OCI-LY1 (cell line): ENCODE measurements at regions not wholly inside any gene's neighbourhood (a gene's known extent, or its start where the extent isn't known, plus 50 kb on each side); places are given as distances from the start of the nearest gene placed in this dataset.

Source experiments
- H2AFZ ChIP-seq: fragments of 200-600 bp; sonication (generic), shearing (Covaris generic); 2 replicates; pipeline ENCODE4 v1.6.0; 2014; ENCODE audit warnings: antibody characterized with exemption, mild to moderate bottlenecking, low read length
- H3F3A ChIP-seq: fragments of 200-600 bp; sonication (generic), shearing (Covaris generic); 2 replicates; pipeline ENCODE4 v1.6.0; 2014; ENCODE audit warnings: mild to moderate bottlenecking, antibody characterized with exemption, low read length, moderate library complexity; ENCODE audit not compliant: insufficient read depth
- H3K27ac ChIP-seq: fragments of 200-600 bp; sonication (generic); 2 replicates; pipeline ENCODE4 v1.5.1; 2014; ENCODE audit warnings: low read length, mixed run types, mild to moderate bottlenecking, low read depth; ENCODE audit not compliant: poor library complexity, severe bottlenecking
- H3K27me3 ChIP-seq: fragments of 200-600 bp; sonication (generic); 2 replicates; pipeline ENCODE4 v1.6.0; 2014; ENCODE audit warnings: antibody characterized with exemption, mild to moderate bottlenecking, low read length, moderate library complexity; ENCODE audit not compliant: insufficient read depth
- H3K36me3 ChIP-seq: fragments of 200-600 bp; sonication (generic); 2 replicates; pipeline ENCODE4 v1.6.1; 2014; ENCODE audit warnings: mild to moderate bottlenecking, antibody characterized with exemption, low read length, moderate library complexity, mixed read lengths; ENCODE audit not compliant: insufficient read depth
- H3K4me1 ChIP-seq: fragments of 200-600 bp; sonication (generic); 2 replicates; pipeline ENCODE4 v1.5.1; 2014; ENCODE audit warnings: mild to moderate bottlenecking, low read length, moderate library complexity; ENCODE audit not compliant: insufficient read depth, severe bottlenecking
- H3K4me2 ChIP-seq: fragments of 200-600 bp; sonication (generic), shearing (Covaris generic); 2 replicates; pipeline ENCODE4 v1.6.1; 2014; ENCODE audit warnings: low read length
- H3K4me3 ChIP-seq: fragments of 200-600 bp; sonication (generic); 2 replicates; pipeline ENCODE4 v1.5.1; 2014; ENCODE audit warnings: low read length, low read depth, mild to moderate bottlenecking, mixed read lengths; ENCODE audit not compliant: poor library complexity, severe bottlenecking
- H3K79me2 ChIP-seq: fragments of 200-600 bp; shearing (Covaris generic); 2 replicates; pipeline ENCODE4 v1.6.1; 2016; ENCODE audit warnings: mixed run types, low read length, mixed read lengths; ENCODE audit not compliant: insufficient read depth
- H3K9ac ChIP-seq: fragments of 200-600 bp; sonication (generic), shearing (Covaris generic); 2 replicates; pipeline ENCODE4 v1.6.1; 2014; ENCODE audit warnings: mild to moderate bottlenecking, low read length, mixed read lengths
- H3K9me2 ChIP-seq: fragments of 200-600 bp; sonication (generic), shearing (Covaris generic); 2 replicates; pipeline ENCODE4 v1.6.1; 2014; ENCODE audit warnings: low read depth, mild to moderate bottlenecking, low read length, mixed read lengths
- H3K9me3 ChIP-seq: fragments of 200-600 bp; shearing (Covaris generic); 2 replicates; pipeline ENCODE4 v1.6.1; 2014; ENCODE audit warnings: low read length, mixed read lengths
- H4K20me1 ChIP-seq: fragments of 200-600 bp; sonication (generic), shearing (Covaris generic); 2 replicates; pipeline ENCODE4 v1.6.0; 2016; ENCODE audit warnings: mild to moderate bottlenecking, low read length; ENCODE audit not compliant: insufficient read depth
- EZH2 ChIP-seq: fragments of 200-600 bp; sonication (generic), shearing (Covaris generic); IDR thresholded peaks from 2 replicates; pipeline ENCODE4 v1.8.0; 2017; ENCODE audit warnings: borderline replicate concordance, mixed run types, mild to moderate bottlenecking, antibody characterized with exemption, low read length, moderate library complexity, mixed read lengths
- TF ChIP-seq, protein P1 (sequence below): fragments of 200-600 bp; sonication (generic), shearing (Covaris generic); IDR thresholded peaks from 2 replicates; pipeline ENCODE4 v1.5.1; 2017; ENCODE audit warnings: mild to moderate bottlenecking, antibody characterized with exemption, low read length, moderate library complexity, mixed read lengths

DNA sequence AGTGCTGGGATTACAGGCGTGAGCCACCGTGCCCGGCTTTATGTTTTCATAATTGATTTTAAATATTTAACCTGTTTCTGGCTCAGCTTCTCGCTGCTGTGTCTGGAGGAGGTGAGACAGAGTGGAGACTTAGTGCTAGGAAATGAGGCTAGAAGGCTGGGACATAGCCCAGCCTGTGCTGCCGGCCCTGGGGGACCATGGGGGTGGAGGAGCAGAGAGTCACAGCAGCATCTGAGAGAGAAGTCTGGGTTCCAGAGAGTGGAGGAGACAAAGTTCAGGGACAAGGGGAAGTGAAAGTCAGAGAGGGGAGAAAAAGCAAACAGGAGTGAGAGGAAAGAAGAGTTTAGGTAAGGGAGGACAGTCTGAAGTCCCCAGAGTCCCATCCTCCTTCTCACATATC, 71.9 kb downstream of the LHX9 start:
- Histone ChIP-seq H3K4me3 (no peak overlapping the region), H3K79me2 (no peaks in the 10 kb centered on the region), H3K4me1 (no peaks in the 10 kb centered on the region), H3K27me3 (no peaks in the 10 kb centered on the region), H3F3A (no peaks in the 10 kb centered on the region), H3K4me2 (no peak overlapping the region), H3K27ac (no peak overlapping the region), H3K36me3 (no peaks in the 10 kb centered on the region), H4K20me1 (no peaks in the 10 kb centered on the region), H3K9me2 (no peaks in the 10 kb centered on the region), H3K9ac (no peak overlapping the region), H2AFZ (no peak overlapping the region), H3K9me3 (no peaks in the 10 kb centered on the region)
- TF ChIP-seq, protein P1, sequence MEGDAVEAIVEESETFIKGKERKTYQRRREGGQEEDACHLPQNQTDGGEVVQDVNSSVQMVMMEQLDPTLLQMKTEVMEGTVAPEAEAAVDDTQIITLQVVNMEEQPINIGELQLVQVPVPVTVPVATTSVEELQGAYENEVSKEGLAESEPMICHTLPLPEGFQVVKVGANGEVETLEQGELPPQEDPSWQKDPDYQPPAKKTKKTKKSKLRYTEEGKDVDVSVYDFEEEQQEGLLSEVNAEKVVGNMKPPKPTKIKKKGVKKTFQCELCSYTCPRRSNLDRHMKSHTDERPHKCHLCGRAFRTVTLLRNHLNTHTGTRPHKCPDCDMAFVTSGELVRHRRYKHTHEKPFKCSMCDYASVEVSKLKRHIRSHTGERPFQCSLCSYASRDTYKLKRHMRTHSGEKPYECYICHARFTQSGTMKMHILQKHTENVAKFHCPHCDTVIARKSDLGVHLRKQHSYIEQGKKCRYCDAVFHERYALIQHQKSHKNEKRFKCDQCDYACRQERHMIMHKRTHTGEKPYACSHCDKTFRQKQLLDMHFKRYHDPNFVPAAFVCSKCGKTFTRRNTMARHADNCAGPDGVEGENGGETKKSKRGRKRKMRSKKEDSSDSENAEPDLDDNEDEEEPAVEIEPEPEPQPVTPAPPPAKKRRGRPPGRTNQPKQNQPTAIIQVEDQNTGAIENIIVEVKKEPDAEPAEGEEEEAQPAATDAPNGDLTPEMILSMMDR = no peak
- no peak for TF ChIP-seq EZH2

DNA sequence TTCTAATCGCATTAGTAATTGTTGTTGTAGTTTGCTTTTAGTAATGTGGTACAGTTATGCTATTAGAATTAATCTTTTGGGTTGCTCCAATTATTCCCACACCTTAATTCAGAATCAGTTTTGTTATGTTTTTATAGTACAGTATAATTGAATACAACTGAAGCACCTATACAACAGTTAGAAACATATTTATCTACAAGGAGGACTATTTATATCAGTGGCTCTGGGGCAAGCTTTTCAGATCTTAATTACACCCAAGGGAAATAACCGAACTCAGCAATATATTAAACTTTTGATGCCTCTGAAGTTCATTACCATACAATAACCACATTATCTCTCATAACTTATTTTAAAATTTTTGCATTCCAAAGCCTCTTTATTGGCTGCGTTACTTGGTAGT, 74.4 kb downstream of the LHX9 start:
- Histone ChIP-seq H4K20me1 (no peaks in the 10 kb centered on the region), H3K27ac (no peak overlapping the region), H3K4me2 (no peak overlapping the region)

DNA sequence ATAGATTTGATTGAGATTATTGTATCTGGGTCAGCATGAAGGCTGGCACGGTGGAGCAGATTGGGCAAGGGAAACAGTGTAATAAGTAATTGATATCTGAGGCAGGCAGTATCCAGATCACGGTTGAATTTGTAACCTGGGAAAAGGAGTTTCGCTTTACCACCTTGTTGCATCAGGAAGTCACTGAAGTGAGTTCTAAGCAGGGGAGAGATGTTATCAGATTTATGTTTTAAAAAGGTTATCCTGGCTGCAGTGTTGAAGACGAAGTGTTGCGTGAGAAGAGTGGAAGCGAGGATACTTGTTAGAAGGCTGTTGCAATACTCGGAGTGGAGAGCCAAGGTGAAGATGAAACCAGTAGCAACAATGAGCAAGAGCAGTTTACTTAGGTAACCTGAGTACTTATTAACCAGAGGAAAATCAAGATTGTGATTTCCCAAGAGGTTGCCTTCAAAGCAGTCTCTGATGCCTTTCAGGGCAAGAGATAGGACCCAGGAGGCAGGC, 77.8 kb downstream of the LHX9 start:
- H3K4me3 ChIP-seq = no peak overlapping the region
- H3K4me2 ChIP-seq = no peak overlapping the region
- H3K79me2 ChIP-seq = no peaks in the 10 kb centered on the region
- no peaks in the 10 kb centered on the region for H4K20me1 ChIP-seq
- H3F3A ChIP-seq = no peaks in the 10 kb centered on the region
- no peaks in the 10 kb centered on the region for H3K27me3 ChIP-seq
- no peak overlapping the region for H3K9ac ChIP-seq
- H3K36me3 ChIP-seq = no peaks in the 10 kb centered on the region
- H2AFZ ChIP-seq = no peak overlapping the region
- H3K9me3 ChIP-seq = no peaks in the 10 kb centered on the region
- no peaks in the 10 kb centered on the region for H3K9me2 ChIP-seq
- no peak overlapping the region for H3K27ac ChIP-seq
- H3K4me1 ChIP-seq = no peaks in the 10 kb centered on the region
- TF ChIP-seq EZH2 = no peak
- TF ChIP-seq, protein P1 = no peak

More for the DNA sequence above, 74.4 kb downstream of the LHX9 start:
- Histone ChIP-seq H3F3A (no peaks in the 10 kb centered on the region), H3K9me2 (no peaks in the 10 kb centered on the region), H3K79me2 (no peaks in the 10 kb centered on the region), H3K4me1 (no peaks in the 10 kb centered on the region), H3K9me3 (no peaks in the 10 kb centered on the region), H3K27me3 (no peaks in the 10 kb centered on the region), H3K36me3 (no peaks in the 10 kb centered on the region), H3K9ac (no peak overlapping the region), H3K4me3 (no peak overlapping the region), H2AFZ (no peak overlapping the region)
- TF ChIP-seq, protein P1 = no peak
- no peak for TF ChIP-seq EZH2
